ENCODE measurements at regions not wholly inside any gene's neighbourhood (a gene's known extent, or its start where the extent isn't known, plus 50 kb on each side); places are given as distances from the start of the nearest gene placed in this dataset.
A peak's percentile ranks its signal among the peaks of the same experiment; 100 is the strongest.
"Not testable (repeated sequence)": the region's sequence is repeated elsewhere in the genome, so short reads cannot be mapped to it uniquely, and the experiment has no call there.

GRCh38 chr12:131318045-131318685, 364.5 kb downstream of the ADGRD1 start:
- H3K27ac ChIP-seq = no peak overlapping the region
- TF ChIP-seq ZFX (IDR thresholded peaks at IDR 0.05) = no peak
- no peak for TF ChIP-seq CTCF (conservative IDR thresholded peaks at IDR 0.05)

GRCh38 chr12:131321988-131322387, 368.3 kb downstream of the ADGRD1 start:
- H3K27ac ChIP-seq = no peak overlapping the region
- TF ChIP-seq CTCF (conservative IDR thresholded peaks at IDR 0.05) (no peak), ZFX (IDR thresholded peaks at IDR 0.05) (no peak)

- H3K27ac ChIP-seq = not testable (repeated sequence)
These were observed 368.8 kb downstream of the ADGRD1 start for GRCh38 chr12:131322460-131322859.

- H3K27ac ChIP-seq = no peak overlapping the region
- no peak for TF ChIP-seq ZFX (IDR thresholded peaks at IDR 0.05)
- 0 out of 2 replicates have a peak, but pooled peaks have one; percentile 6 for TF ChIP-seq CTCF (conservative IDR thresholded peaks at IDR 0.05)
These were observed 370.2 kb downstream of the ADGRD1 start for GRCh38 chr12:131323879-131324278.

GRCh38 chr12:131327521-131328488, 374.1 kb downstream of the ADGRD1 start:
- peak; percentile 8; the same call in 1 of the 2 replicates for TF ChIP-seq CTCF (conservative IDR thresholded peaks at IDR 0.05)
- no peak for TF ChIP-seq ZFX (IDR thresholded peaks at IDR 0.05)
- no peak overlapping the region for H3K27ac ChIP-seq

- H3K27ac ChIP-seq = not testable (repeated sequence)
These were observed 375.4 kb downstream of the ADGRD1 start for GRCh38 chr12:131328861-131329845.

GRCh38 chr12:131330106-131330815, 376.6 kb downstream of the ADGRD1 start:
- TF ChIP-seq CTCF (conservative IDR thresholded peaks at IDR 0.05) = no peak
- TF ChIP-seq ZFX (IDR thresholded peaks at IDR 0.05) = no peak
- no peak overlapping the region for H3K27ac ChIP-seq
